Smooth muscle cell (in vitro differentiated cells): ENCODE measurements at regions not wholly inside any gene's neighbourhood (a gene's known extent, or its start where the extent isn't known, plus 50 kb on each side); places are given as distances from the start of the nearest gene placed in this dataset.

Source experiments
- DNase-seq: peaks from one replicate; lab custom pipeline; 2025; ENCODE audit not compliant: unreplicated experiment; lab: John Stamatoyannopoulos, UW
- H2AFZ ChIP-seq: fragments of 200-600 bp; sonication (generic); 2 replicates; pipeline ENCODE4 v1.6.0; 2016; ENCODE audit warnings: antibody characterized with exemption, low read depth, mild to moderate bottlenecking
- H3F3A ChIP-seq: fragments of 200-600 bp; sonication (generic); 2 replicates; pipeline ENCODE4 v1.6.0; 2017; ENCODE audit warnings: antibody characterized with exemption, low read depth
- H3K27ac ChIP-seq: fragments of 200-600 bp; sonication (generic); 2 replicates; pipeline ENCODE4 v1.5.1; 2016; ENCODE audit warnings: low read depth, mild to moderate bottlenecking
- H3K27me3 ChIP-seq: fragments of 200-600 bp; sonication (generic); 2 replicates; pipeline ENCODE4 v1.6.1; 2016; ENCODE audit warnings: low read depth, mild to moderate bottlenecking
- H3K36me3 ChIP-seq: fragments of 200-600 bp; sonication (generic); 2 replicates; pipeline ENCODE4 v1.5.1; 2016; ENCODE audit warnings: low read depth
- H3K4me1 ChIP-seq: fragments of 200-600 bp; sonication (generic); 2 replicates; pipeline ENCODE4 v1.5.1; 2016; ENCODE audit warnings: low read depth
- H3K4me2 ChIP-seq: fragments of 200-600 bp; sonication (generic); 2 replicates; pipeline ENCODE4 v1.6.0; 2016; ENCODE audit warnings: mild to moderate bottlenecking
- H3K4me3 ChIP-seq: fragments of 200-600 bp; sonication (generic); 2 replicates; pipeline ENCODE4 v1.5.1; 2016; ENCODE audit warnings: mild to moderate bottlenecking
- H3K79me2 ChIP-seq: fragments of 200-600 bp; sonication (generic); 2 replicates; pipeline ENCODE4 v1.6.0; 2016; ENCODE audit warnings: low read depth, mild to moderate bottlenecking
- H3K9ac ChIP-seq: fragments of 200-600 bp; sonication (generic); 2 replicates; pipeline ENCODE4 v1.6.0; 2016; ENCODE audit warnings: low read depth
- H3K9me3 ChIP-seq: fragments of 200-600 bp; sonication (generic); replicated peaks from 2 replicates; pipeline ENCODE4 v1.5.1; 2016; ENCODE audit warnings: low read depth
- H4K20me1 ChIP-seq: fragments of 200-600 bp; sonication (generic); 2 replicates; pipeline ENCODE4 v1.6.0; 2016; ENCODE audit warnings: low read depth
- CTCF ChIP-seq: fragments of 200-600 bp; sonication (generic); IDR thresholded peaks from 2 replicates; pipeline ENCODE4 v1.5.1; 2017; ENCODE audit warnings: borderline replicate concordance, mild to moderate bottlenecking, antibody characterized with exemption; ENCODE audit not compliant: insufficient read depth, poor library complexity, severe bottlenecking
- WGBS: methylation state at CpG from one replicate; pipeline ENCODE4 v1.1.7; 2016; ENCODE audit warnings: low lambda C conversion rate; 5-methylcytosine and 5-hydroxymethylcytosine counted together

DNA sequence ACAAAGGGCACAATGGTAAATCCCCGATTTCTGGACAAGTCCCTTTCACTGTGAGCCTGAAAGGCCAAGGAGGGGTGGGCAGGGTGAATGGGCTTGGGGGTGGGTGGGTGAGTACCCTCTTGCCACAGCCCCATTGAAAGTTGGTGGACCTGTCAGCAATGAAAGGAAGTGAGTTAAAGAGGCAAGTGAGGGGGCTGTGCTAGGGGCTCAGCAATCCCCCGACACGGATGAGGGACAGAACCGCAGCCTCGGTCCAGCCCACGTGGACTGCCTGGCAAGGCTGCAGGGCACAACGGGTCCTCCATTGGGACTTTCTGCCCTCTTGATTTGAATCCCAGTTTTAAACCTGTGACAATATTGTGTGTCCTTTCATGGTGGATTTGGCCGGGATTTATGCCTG is 255.3 kb downstream of the FOXD2 start:
- Histone ChIP-seq H3K4me1 (peaks cover 37% of the 10 kb centered on the region), H3K79me2 (no peaks in the 10 kb centered on the region), H3K27me3 (peaks cover 77% of the 10 kb centered on the region), H3K9me3 (no peaks in the 10 kb centered on the region), H3K4me2 (no peak overlapping the region), H3K4me3 (no peak overlapping the region), H3F3A (no peaks in the 10 kb centered on the region), H3K36me3 (no peaks in the 10 kb centered on the region), H3K27ac (no peak overlapping the region), H2AFZ (no peak overlapping the region), H4K20me1 (no peaks in the 10 kb centered on the region), H3K9ac (no peak overlapping the region)
- WGBS = 93% methylated on average over 8 of the region's 8 CpGs
- no peak for DNase-seq
- no peak for TF ChIP-seq CTCF

- DNase-seq = no peak
- H3K27ac ChIP-seq = no peak overlapping the region
- 85% methylated on average over 14 of the region's 14 CpGs for WGBS
- no peaks in the 10 kb centered on the region for H3F3A ChIP-seq
- H3K9ac ChIP-seq = no peak overlapping the region
- no peak for TF ChIP-seq CTCF
- peaks cover 76% of the 10 kb centered on the region for H3K27me3 ChIP-seq
- no peak overlapping the region for H3K4me3 ChIP-seq
- no peaks in the 10 kb centered on the region for H4K20me1 ChIP-seq
- H3K79me2 ChIP-seq = no peaks in the 10 kb centered on the region
- H3K36me3 ChIP-seq = no peaks in the 10 kb centered on the region
- H3K4me1 ChIP-seq = peaks cover 27% of the 10 kb centered on the region
- H3K9me3 ChIP-seq = no peaks in the 10 kb centered on the region
- no peak overlapping the region for H2AFZ ChIP-seq
- no peak overlapping the region for H3K4me2 ChIP-seq
These were observed 256.4 kb downstream of the FOXD2 start for GRCh38 chr1:47694011-47694890.

GRCh38 chr1:47696404-47696736 is 258.5 kb downstream of the FOXD2 start:
- peaks cover 15% of the 10 kb centered on the region for H3K4me1 ChIP-seq
- no peaks in the 10 kb centered on the region for H3K9me3 ChIP-seq
- no peak overlapping the region for H3K4me3 ChIP-seq
- no peaks in the 10 kb centered on the region for H3F3A ChIP-seq
- WGBS = 76% methylated on average over 1 of the region's 1 CpG
- no peaks in the 10 kb centered on the region for H4K20me1 ChIP-seq
- H3K4me2 ChIP-seq = no peak overlapping the region
- DNase-seq = no peak
- no peaks in the 10 kb centered on the region for H3K36me3 ChIP-seq
- H3K27me3 ChIP-seq = peaks cover 72% of the 10 kb centered on the region
- no peaks in the 10 kb centered on the region for H3K79me2 ChIP-seq
- no peak overlapping the region for H2AFZ ChIP-seq
- no peak overlapping the region for H3K9ac ChIP-seq
- no peak overlapping the region for H3K27ac ChIP-seq
- no peak for TF ChIP-seq CTCF
